HEK293 (cell line): ENCODE measurements at regions not wholly inside any gene's neighbourhood (a gene's known extent, or its start where the extent isn't known, plus 50 kb on each side); places are given as distances from the start of the nearest gene placed in this dataset.

Source experiments
- CTCF ChIA-PET: fragments of 350-600 bp; formaldehyde crosslinking; extraction: SDS; loops from one replicate; lab custom pipeline; 2021; ENCODE audit warnings: antibody characterized with exemption; lab: Yijun Ruan, JAX
- POLR2A ChIA-PET: fragments of 300-600 bp; formaldehyde crosslinking; extraction: SDS; loops from one replicate; lab custom pipeline; 2020; ENCODE audit warnings: antibody characterized with exemption, inconsistent platforms; lab: Yijun Ruan, JAX
- H3K27ac ChIP-seq: fragments of 200-500 bp; sonication (Bioruptor generic); 2 replicates; pipeline ENCODE4 v1.5.1; 2014; ENCODE audit warnings: low read depth, low read length, control low read depth, inconsistent platforms; ENCODE audit errors: extremely low read depth
- H3K36me3 ChIP-seq, 2 experiments: fragments of 200-500 bp in 1 of 2; sonication (Bioruptor generic) in 1 of 2; 1 replicate in 1 of 2; 2 replicates in 1 of 2; pipeline ENCODE4 v1.5.1; 2014 to 2017; ENCODE audit warnings: inconsistent platforms in 2 of 2, low read length in 2 of 2; ENCODE audit not compliant: control insufficient read depth in 2 of 2, insufficient read depth in 1 of 2
- H3K4me1 ChIP-seq: fragments of 200-500 bp; sonication (Bioruptor generic); 2 replicates; pipeline ENCODE4 v1.5.1; 2014; ENCODE audit warnings: mild to moderate bottlenecking, low read length, inconsistent platforms; ENCODE audit not compliant: control insufficient read depth, insufficient read depth
- H3K4me3 ChIP-seq: 2 replicates; pipeline ENCODE4 v1.5.1; 2011; ENCODE audit warnings: low read depth, mild to moderate bottlenecking, control low read depth, low read length, moderate library complexity
- H3K9me3 ChIP-seq: fragments of 200-500 bp; sonication (Bioruptor generic); 2 replicates; pipeline ENCODE4 v1.5.1; 2014; ENCODE audit warnings: low read depth, low read length, inconsistent platforms; ENCODE audit not compliant: control insufficient read depth, insufficient read depth
- PRDM2 ChIP-seq: fragments of 450-650 bp; formaldehyde crosslinking; IDR thresholded peaks from 2 replicates; pipeline ENCODE4 v1.5.1; 2016; ENCODE audit warnings: missing biosample characterization, missing genetic modification characterization, borderline replicate concordance
- SP3 ChIP-seq: fragments of 450-650 bp; formaldehyde crosslinking; IDR thresholded peaks from 2 replicates; pipeline ENCODE4 v1.5.1; 2016; ENCODE audit warnings: missing biosample characterization, missing genetic modification characterization
- TSHZ1 ChIP-seq: fragments of 450-650 bp; formaldehyde crosslinking; IDR thresholded peaks from 2 replicates; pipeline ENCODE4 v1.5.1; 2016; ENCODE audit warnings: missing biosample characterization, missing genetic modification characterization, borderline replicate concordance
- ZNF112 ChIP-seq: fragments of 450-650 bp; formaldehyde crosslinking; IDR thresholded peaks from 2 replicates; pipeline ENCODE4 v1.5.0; 2017; ENCODE audit warnings: missing biosample characterization, missing genetic modification characterization
- ZNF140 ChIP-seq: fragments of 450-650 bp; formaldehyde crosslinking; IDR thresholded peaks from 2 replicates; pipeline ENCODE4 v1.5.1; 2016; ENCODE audit warnings: missing biosample characterization, missing genetic modification characterization
- ZNF146 ChIP-seq: fragments of 450-650 bp; formaldehyde crosslinking; IDR thresholded peaks from 2 replicates; pipeline ENCODE4 v1.5.1; 2016; ENCODE audit warnings: missing biosample characterization, missing genetic modification characterization
- ZNF175 ChIP-seq: fragments of 450-650 bp; formaldehyde crosslinking; IDR thresholded peaks from 2 replicates; pipeline ENCODE4 v1.5.1; 2016; ENCODE audit warnings: missing biosample characterization, missing genetic modification characterization
- ZNF2 ChIP-seq: fragments of 450-650 bp; formaldehyde crosslinking; IDR thresholded peaks from 2 replicates; pipeline ENCODE4 v1.5.1; 2016; ENCODE audit warnings: missing biosample characterization, missing genetic modification characterization
- ZNF221 ChIP-seq: fragments of 450-650 bp; formaldehyde crosslinking; IDR thresholded peaks from 2 replicates; pipeline ENCODE4 v1.5.1; 2017; ENCODE audit warnings: missing biosample characterization, missing genetic modification characterization, borderline replicate concordance
- ZNF280D ChIP-seq: fragments of 450-650 bp; formaldehyde crosslinking; IDR thresholded peaks from 2 replicates; pipeline ENCODE4 v1.5.1; 2016; ENCODE audit warnings: missing biosample characterization, missing genetic modification characterization
- ZNF473 ChIP-seq: fragments of 450-650 bp; formaldehyde crosslinking; IDR thresholded peaks from 2 replicates; pipeline ENCODE4 v1.5.1; 2017; ENCODE audit warnings: missing biosample characterization, missing genetic modification characterization
- ZNF623 ChIP-seq: fragments of 450-650 bp; formaldehyde crosslinking; IDR thresholded peaks from 2 replicates; pipeline ENCODE4 v1.5.1; 2016; ENCODE audit warnings: missing biosample characterization, missing genetic modification characterization
- ZNF624 ChIP-seq: fragments of 450-650 bp; formaldehyde crosslinking; IDR thresholded peaks from 2 replicates; pipeline ENCODE4 v1.5.1; 2017; ENCODE audit warnings: missing biosample characterization, missing genetic modification characterization
- ZNF830 ChIP-seq: fragments of 450-650 bp; IDR thresholded peaks from 2 replicates; pipeline ENCODE4 v1.5.0; 2018; ENCODE audit warnings: missing biosample characterization, missing genetic modification characterization, low read depth, mild to moderate bottlenecking, moderate library complexity
- TF ChIP-seq, protein P1 (sequence below): fragments of 450-650 bp; formaldehyde crosslinking; IDR thresholded peaks from 2 replicates; pipeline ENCODE4 v1.5.1; 2016; ENCODE audit warnings: missing biosample characterization, missing genetic modification characterization
- TF ChIP-seq, protein P2 (sequence below): fragments of 450-650 bp; formaldehyde crosslinking; IDR thresholded peaks from 2 replicates; pipeline ENCODE4 v1.5.1; 2016; ENCODE audit warnings: missing biosample characterization, missing genetic modification characterization, low read depth

GRCh38 chr5:114010362-114010761, 351.5 kb upstream of the KCNN2 start:
- no peaks in the 10 kb centered on the region for H3K4me1 ChIP-seq
- POLR2A ChIA-PET: no interaction called here
- H3K27ac ChIP-seq: no peak overlapping the region
- TF ChIP-seq PRDM2 (tag by site-specific recombination) (no peak), ZNF175 (tag by site-specific recombination) (no peak), ZNF221 (tag by site-specific recombination) (no peak), ZNF112 (no peak), ZNF624 (tag by site-specific recombination) (no peak), ZNF146 (no peak)
- CTCF ChIA-PET: no interaction called here
- H3K4me3 ChIP-seq: no peak overlapping the region
- H3K36me3 ChIP-seq: no peaks in the 10 kb centered on the region
- no peaks in the 10 kb centered on the region for H3K9me3 ChIP-seq

GRCh38 chr5:114018186-114018585, 343.7 kb upstream of the KCNN2 start:
- Histone ChIP-seq H3K4me1 (no peaks in the 10 kb centered on the region), H3K27ac (no peak overlapping the region), H3K36me3 (no peaks in the 10 kb centered on the region), H3K9me3 (no peaks in the 10 kb centered on the region), H3K4me3 (no peak overlapping the region)
- ChIA-PET POLR2A (no interaction called here), CTCF (interaction anchor here (0.7 to 1.1 kb wide), 3 partner anchors 19 to 430 kb away, joined by 3 to 4 read pairs (median 4); no protein-coding TSS in a partner anchor)
- TF ChIP-seq TSHZ1 (tag by site-specific recombination) (no peak), ZNF623 (tag by site-specific recombination) (no peak), ZNF2 (tag by site-specific recombination) (no peak), ZNF280D (tag by site-specific recombination) (no peak), ZNF473 (tag by site-specific recombination) (no peak), ZNF830 (no peak), ZNF140 (tag by site-specific recombination) (no peak), SP3 (tag by site-specific recombination) (no peak)
- TF ChIP-seq, protein P1, sequence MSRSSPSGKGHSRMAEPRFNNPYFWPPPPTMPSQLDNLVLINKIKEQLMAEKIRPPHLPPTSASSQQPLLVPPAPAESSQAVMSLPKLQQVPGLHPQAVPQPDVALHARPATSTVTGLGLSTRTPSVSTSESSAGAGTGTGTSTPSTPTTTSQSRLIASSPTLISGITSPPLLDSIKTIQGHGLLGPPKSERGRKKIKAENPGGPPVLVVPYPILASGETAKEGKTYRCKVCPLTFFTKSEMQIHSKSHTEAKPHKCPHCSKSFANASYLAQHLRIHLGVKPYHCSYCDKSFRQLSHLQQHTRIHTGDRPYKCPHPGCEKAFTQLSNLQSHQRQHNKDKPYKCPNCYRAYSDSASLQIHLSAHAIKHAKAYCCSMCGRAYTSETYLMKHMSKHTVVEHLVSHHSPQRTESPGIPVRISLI (tag by site-specific recombination): no peak
- TF ChIP-seq, protein P2, sequence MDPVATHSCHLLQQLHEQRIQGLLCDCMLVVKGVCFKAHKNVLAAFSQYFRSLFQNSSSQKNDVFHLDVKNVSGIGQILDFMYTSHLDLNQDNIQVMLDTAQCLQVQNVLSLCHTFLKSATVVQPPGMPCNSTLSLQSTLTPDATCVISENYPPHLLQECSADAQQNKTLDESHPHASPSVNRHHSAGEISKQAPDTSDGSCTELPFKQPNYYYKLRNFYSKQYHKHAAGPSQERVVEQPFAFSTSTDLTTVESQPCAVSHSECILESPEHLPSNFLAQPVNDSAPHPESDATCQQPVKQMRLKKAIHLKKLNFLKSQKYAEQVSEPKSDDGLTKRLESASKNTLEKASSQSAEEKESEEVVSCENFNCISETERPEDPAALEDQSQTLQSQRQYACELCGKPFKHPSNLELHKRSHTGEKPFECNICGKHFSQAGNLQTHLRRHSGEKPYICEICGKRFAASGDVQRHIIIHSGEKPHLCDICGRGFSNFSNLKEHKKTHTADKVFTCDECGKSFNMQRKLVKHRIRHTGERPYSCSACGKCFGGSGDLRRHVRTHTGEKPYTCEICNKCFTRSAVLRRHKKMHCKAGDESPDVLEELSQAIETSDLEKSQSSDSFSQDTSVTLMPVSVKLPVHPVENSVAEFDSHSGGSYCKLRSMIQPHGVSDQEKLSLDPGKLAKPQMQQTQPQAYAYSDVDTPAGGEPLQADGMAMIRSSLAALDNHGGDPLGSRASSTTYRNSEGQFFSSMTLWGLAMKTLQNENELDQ (tag by site-specific recombination): no peak
